ENCODE measurements at regions not wholly inside any gene's neighbourhood (a gene's known extent, or its start where the extent isn't known, plus 50 kb on each side); places are given as distances from the start of the nearest gene placed in this dataset.
"Not testable (repeated sequence)": the region's sequence is repeated elsewhere in the genome, so short reads cannot be mapped to it uniquely, and the experiment has no call there.

DNA sequence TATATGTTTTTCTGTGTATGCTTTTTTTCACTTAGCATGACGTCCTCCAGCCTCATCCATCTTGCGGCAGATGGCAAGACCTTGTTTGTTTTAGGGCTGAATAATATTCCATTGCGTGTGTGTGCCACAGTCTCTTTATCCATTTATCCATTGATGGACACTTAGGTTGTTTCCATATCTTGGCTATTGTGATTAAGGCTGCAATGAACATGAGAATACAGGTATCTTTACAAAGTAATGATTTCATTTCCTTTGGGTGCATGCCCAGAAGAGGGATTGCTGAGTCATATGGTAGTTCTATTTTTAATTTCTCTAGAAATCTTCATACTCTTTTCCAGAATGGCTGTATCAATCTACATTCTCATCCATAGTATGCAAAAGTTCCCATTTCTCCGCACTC lies 85.3 kb upstream of the ADCY2 start:
- TF ChIP-seq, protein P1, sequence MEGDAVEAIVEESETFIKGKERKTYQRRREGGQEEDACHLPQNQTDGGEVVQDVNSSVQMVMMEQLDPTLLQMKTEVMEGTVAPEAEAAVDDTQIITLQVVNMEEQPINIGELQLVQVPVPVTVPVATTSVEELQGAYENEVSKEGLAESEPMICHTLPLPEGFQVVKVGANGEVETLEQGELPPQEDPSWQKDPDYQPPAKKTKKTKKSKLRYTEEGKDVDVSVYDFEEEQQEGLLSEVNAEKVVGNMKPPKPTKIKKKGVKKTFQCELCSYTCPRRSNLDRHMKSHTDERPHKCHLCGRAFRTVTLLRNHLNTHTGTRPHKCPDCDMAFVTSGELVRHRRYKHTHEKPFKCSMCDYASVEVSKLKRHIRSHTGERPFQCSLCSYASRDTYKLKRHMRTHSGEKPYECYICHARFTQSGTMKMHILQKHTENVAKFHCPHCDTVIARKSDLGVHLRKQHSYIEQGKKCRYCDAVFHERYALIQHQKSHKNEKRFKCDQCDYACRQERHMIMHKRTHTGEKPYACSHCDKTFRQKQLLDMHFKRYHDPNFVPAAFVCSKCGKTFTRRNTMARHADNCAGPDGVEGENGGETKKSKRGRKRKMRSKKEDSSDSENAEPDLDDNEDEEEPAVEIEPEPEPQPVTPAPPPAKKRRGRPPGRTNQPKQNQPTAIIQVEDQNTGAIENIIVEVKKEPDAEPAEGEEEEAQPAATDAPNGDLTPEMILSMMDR (IDR thresholded peaks at IDR 0.05), result not testable (repeated sequence)
- not testable (repeated sequence) for TF ChIP-seq POLR2A (IDR thresholded peaks at IDR 0.05)
